ENCODE measurements at regions not wholly inside any gene's neighbourhood (a gene's known extent, or its start where the extent isn't known, plus 50 kb on each side); places are given as distances from the start of the nearest gene placed in this dataset.

GRCh38 chr2:64753399-64753798, 99.7 kb upstream of the SERTAD2 start:
- H3K4me3 ChIP-seq: no peak overlapping the region
- H3K9me3 ChIP-seq (ENCODE audit: control insufficient read depth in 4 of 4, insufficient read depth in 3 of 4, low read length in 3 of 4): peaks cover 0 to 4% (median 2%) of the 10 kb centered on the region in 4 donors
- no peak overlapping the region for H3K9ac ChIP-seq (ENCODE audit: insufficient read depth in 1 of 2, low read length in 2 of 2)
- H3K27ac ChIP-seq (ENCODE audit: low read depth in 1 of 2, low read length in 1 of 2): no peak overlapping the region
- 52 to 53% methylated on average over 2 of the region's 2 CpGs for WGBS, 2 donors
- TF ChIP-seq CTCF (IDR thresholded peaks at IDR 0.05; ENCODE audit: control extremely low read depth, extremely low read depth): no peak
- ATAC-seq (ENCODE audit: insufficient read depth, low FRiP score) (no peak), DNase-seq (no peak)
- H3K36me3 ChIP-seq (ENCODE audit: control insufficient read depth in 4 of 4, insufficient read depth in 4 of 4, low read length in 4 of 4): no peaks in the 10 kb centered on the region
- no peaks in the 10 kb centered on the region for H3K27me3 ChIP-seq (ENCODE audit: control insufficient read depth in 3 of 3, insufficient read depth in 3 of 3, low read length in 2 of 3)
- H3K4me1 ChIP-seq (ENCODE audit: control insufficient read depth in 5 of 5, insufficient read depth in 5 of 5, low read length in 5 of 5): peaks cover 0 to 19% (median 9%) of the 10 kb centered on the region in 5 donors

- Histone ChIP-seq H3K9ac (ENCODE audit: insufficient read depth in 1 of 2, low read length in 2 of 2) (no peak overlapping the region), H3K36me3 (ENCODE audit: control insufficient read depth in 4 of 4, insufficient read depth in 4 of 4, low read length in 4 of 4) (no peaks in the 10 kb centered on the region), H3K4me3 (no peak overlapping the region), H3K4me1 (ENCODE audit: control insufficient read depth in 5 of 5, insufficient read depth in 5 of 5, low read length in 5 of 5) (peaks cover 0 to 8% (median 0%) of the 10 kb centered on the region in 5 donors), H3K9me3 (ENCODE audit: control insufficient read depth in 4 of 4, insufficient read depth in 3 of 4, low read length in 3 of 4) (peaks cover 0 to 4% (median 2%) of the 10 kb centered on the region in 4 donors), H3K27ac (ENCODE audit: low read depth in 1 of 2, low read length in 1 of 2) (no peak overlapping the region), H3K27me3 (ENCODE audit: control insufficient read depth in 3 of 3, insufficient read depth in 3 of 3, low read length in 2 of 3) (no peaks in the 10 kb centered on the region)
- no peak for TF ChIP-seq CTCF (IDR thresholded peaks at IDR 0.05; ENCODE audit: control extremely low read depth, extremely low read depth)
- ATAC-seq (ENCODE audit: insufficient read depth, low FRiP score) (no peak), DNase-seq (no peak)
- WGBS, 2 donors: 32 to 48% methylated on average over 1 of the region's 1 CpG
Measured at GRCh38 chr2:64754570-64754969, 100.9 kb upstream of the SERTAD2 start.

GRCh38 chr2:64757126-64757525, 103.4 kb upstream of the SERTAD2 start:
- TF ChIP-seq CTCF (IDR thresholded peaks at IDR 0.05; ENCODE audit: control extremely low read depth, extremely low read depth): no peak
- no peak for DNase-seq
- Histone ChIP-seq H3K4me3 (no peak overlapping the region), H3K4me1 (ENCODE audit: control insufficient read depth in 5 of 5, insufficient read depth in 5 of 5, low read length in 5 of 5) (peaks cover 0 to 4% (median 0%) of the 10 kb centered on the region in 5 donors), H3K27ac (ENCODE audit: low read depth in 1 of 2, low read length in 1 of 2) (no peak overlapping the region), H3K9ac (ENCODE audit: insufficient read depth in 1 of 2, low read length in 2 of 2) (no peak overlapping the region), H3K36me3 (ENCODE audit: control insufficient read depth in 4 of 4, insufficient read depth in 4 of 4, low read length in 4 of 4) (no peaks in the 10 kb centered on the region), H3K27me3 (ENCODE audit: control insufficient read depth in 3 of 3, insufficient read depth in 3 of 3, low read length in 2 of 3) (no peaks in the 10 kb centered on the region), H3K9me3 (ENCODE audit: control insufficient read depth in 4 of 4, insufficient read depth in 3 of 4, low read length in 3 of 4) (peaks cover 0 to 4% (median 2%) of the 10 kb centered on the region in 4 donors)
- no peak for ATAC-seq (ENCODE audit: insufficient read depth, low FRiP score)
- WGBS, 2 donors: 92 to 99% methylated on average over 2 of the region's 2 CpGs

GRCh38 chr2:64760128-64760527, 106.4 kb upstream of the SERTAD2 start:
- TF ChIP-seq CTCF (IDR thresholded peaks at IDR 0.05; ENCODE audit: control extremely low read depth, extremely low read depth): no peak
- H3K4me3 ChIP-seq: no peak overlapping the region
- H3K27me3 ChIP-seq (ENCODE audit: control insufficient read depth in 3 of 3, insufficient read depth in 3 of 3, low read length in 2 of 3): no peaks in the 10 kb centered on the region
- no peaks in the 10 kb centered on the region for H3K36me3 ChIP-seq (ENCODE audit: control insufficient read depth in 4 of 4, insufficient read depth in 4 of 4, low read length in 4 of 4)
- H3K9ac ChIP-seq (ENCODE audit: insufficient read depth in 1 of 2, low read length in 2 of 2): no peak overlapping the region
- H3K4me1 ChIP-seq (ENCODE audit: control insufficient read depth in 5 of 5, insufficient read depth in 5 of 5, low read length in 5 of 5): peaks cover 0 to 6% (median 0%) of the 10 kb centered on the region in 5 donors
- no peak overlapping the region for H3K27ac ChIP-seq (ENCODE audit: low read depth in 1 of 2, low read length in 1 of 2)
- WGBS, 2 donors: 94 to 96% methylated on average over 5 of the region's 5 CpGs
- ATAC-seq (ENCODE audit: insufficient read depth, low FRiP score) (no peak), DNase-seq (no peak)
- H3K9me3 ChIP-seq (ENCODE audit: control insufficient read depth in 4 of 4, insufficient read depth in 3 of 4, low read length in 3 of 4): peaks cover 0 to 4% (median 2%) of the 10 kb centered on the region in 4 donors
